Stimulated activated naive CD8-positive, alpha-beta T cell treated with anti-CD3 and anti-CD28 coated beads, Interleukin-15, Interleukin-2, amounts not matched to agents 100 U/mL and 50 U/mL, for 24 hours (primary cell): ENCODE measurements at regions not wholly inside any gene's neighbourhood (a gene's known extent, or its start where the extent isn't known, plus 50 kb on each side); places are given as distances from the start of the nearest gene placed in this dataset.
A peak's percentile ranks its signal among the peaks of the same experiment; 100 is the strongest.

ENCODE experiments used
- ATAC-seq: fragments of 150-1000 bp; cut with Tn5 transposase; one replicate; pipeline ENCODE4 v1.10.0; 2021
- DNase-seq: peaks from one replicate; pipeline ENCODE4 v3.0.0; 2021

DNA sequence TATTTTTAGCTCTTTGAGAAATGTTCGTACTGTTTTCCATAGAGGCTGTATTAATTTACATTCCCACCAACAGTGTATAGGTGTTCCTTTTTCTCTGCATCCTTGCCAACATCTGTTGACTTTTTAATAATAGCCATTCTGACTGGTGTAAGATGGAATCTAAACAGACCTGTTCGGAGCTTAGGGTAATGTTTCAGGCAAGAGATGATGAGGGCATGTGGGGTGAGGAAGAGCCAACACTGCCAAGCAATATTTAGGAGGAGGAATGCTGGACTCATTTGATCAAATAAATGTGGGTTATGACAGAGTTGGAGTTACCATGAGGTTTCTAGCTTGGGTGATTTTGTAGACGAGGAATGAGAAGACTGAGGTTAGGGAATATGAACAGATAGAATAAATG is 382.9 kb downstream of the KLF12 start:
- no peak for ATAC-seq
- no peak for DNase-seq

DNA sequence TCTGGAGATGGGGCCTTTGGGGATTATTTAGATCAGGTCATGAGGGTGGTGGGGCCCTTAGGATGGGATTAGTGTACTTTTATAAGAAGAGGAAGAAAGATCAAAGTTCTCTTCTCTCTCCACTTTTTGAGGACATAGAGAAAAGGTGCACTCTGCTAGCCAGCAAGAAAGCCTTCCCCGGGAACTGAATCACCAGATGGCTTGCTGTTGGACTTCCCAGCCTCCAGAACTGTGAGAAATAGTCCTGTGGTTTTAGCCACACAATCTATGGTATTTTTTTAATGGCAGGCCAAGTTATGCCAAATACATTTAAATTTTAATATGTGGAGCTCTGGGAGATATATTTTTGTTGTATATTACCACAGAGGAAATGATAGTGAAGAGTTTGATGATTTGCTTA is 385.8 kb downstream of the KLF12 start:
- no peak for ATAC-seq
- DNase-seq: no peak

DNA sequence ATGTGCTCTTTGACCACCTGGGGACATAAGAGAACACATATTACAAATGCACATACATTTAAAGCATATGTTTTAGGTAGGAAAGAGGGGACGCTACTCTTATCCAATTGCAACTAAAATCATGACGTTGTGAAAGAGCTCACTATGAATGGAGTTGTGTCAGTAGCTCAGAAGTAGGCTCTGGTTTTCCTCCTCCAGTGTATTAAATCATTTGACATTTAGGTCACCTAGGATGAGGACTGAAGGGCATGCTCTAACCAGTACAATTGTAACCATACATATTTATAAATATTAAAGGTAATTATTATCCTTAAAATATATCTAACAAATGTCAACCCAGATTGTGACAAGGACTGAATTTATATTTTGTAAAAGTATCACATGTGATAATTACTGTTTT is 389.0 kb downstream of the KLF12 start:
- DNase-seq: no peak

DNA sequence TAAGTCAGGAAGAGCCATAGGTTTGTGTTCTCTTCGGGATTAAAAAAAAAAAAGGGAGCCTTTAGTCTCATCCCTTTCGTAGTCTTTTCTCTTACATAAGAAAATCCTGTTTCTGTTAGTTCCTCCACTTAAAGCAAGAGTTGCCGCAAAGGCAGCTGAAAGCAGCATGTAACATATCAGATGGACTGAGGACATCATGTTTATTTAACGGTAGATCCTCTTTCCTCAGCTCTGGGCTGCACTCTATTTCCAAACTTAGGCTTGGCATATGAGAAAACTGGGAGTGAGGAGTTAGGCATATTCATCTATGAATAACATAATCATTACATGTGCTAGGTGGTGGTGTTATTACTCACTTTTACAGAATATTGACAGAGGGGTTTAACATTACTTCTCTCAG is 391.2 kb downstream of the KLF12 start:
- no peak for ATAC-seq
- DNase-seq: no peak

More for the DNA sequence above, 389.0 kb downstream of the KLF12 start:
- ATAC-seq: no peak

DNA sequence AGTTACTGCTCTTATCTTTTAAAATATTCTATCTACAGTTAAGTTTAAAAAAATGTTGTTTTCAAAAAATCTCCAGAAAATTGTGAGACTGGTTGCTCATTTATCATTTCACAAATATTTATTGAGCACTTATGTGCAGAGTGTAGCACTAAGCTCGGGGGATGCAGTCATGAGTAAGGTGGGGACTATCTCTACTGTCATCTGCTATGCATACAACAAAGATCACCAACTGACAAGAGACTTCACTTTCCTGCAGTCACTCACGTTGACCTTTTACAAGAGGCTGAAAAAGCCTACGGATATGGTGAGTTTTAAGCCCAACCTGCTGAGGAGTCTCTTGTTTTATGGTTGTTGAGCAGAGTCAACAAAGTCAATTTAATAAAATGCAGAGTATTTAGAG is 392.5 kb downstream of the KLF12 start:
- no peak for DNase-seq
- ATAC-seq: peak; percentile 89

DNA sequence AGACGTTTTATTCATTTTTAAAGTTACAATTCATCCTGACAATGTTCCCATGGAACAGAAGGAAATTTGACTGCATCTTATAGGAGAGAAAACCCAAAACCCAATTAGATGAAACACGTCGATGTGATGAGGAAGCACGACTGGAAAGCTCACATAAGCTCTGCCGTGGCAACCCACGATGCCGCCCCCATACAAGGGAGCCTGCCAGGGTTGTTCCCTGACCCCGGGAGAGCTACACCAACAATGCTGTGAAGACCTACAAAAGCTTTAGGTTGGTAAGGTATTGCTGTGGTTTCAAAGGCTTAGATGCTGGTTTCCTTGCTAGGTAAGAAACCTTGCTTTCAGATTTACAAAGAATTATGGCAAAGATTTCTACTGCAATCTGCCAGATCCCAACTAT is 393.1 kb downstream of the KLF12 start:
- no peak for ATAC-seq
- no peak for DNase-seq

DNA sequence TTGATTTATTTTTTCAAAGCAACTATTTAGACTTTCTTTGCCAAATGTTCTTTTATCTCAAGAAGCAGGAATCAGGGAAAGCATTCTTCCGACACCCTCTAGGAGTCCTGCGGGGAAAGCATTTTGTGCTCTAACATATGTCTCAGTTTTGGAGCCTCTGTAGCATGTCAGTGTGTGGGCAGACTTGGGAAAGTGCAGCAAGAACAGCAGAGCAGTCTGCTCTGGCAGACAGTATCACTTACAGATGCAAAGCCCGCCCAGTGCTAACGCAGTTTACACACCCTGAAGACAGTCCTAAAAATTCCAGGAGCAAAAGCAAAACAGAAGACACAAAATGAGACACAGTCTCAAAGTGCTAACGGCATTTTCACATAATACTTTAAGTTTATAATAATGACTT is 393.5 kb downstream of the KLF12 start:
- DNase-seq: no peak
- no peak for ATAC-seq

DNA sequence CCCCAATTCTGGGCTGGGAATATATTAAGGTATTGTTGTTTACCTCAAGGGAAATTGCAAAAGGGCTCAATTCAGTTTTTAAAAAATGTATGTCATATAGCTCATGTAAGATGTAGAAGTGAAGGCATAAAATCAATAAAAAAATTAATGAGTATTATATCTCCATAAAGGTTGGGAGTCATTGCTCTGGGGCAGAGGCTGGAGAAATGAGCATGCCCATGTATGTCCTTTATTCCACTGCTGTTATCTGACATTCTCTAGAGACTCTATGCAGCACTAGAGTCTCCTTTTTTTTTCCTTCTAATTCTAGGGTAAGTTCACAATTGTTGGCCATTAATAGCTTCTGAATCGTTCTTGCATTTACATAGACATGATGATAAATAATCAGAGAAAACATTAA is 394.8 kb downstream of the KLF12 start:
- ATAC-seq (no peak), DNase-seq (no peak)

DNA sequence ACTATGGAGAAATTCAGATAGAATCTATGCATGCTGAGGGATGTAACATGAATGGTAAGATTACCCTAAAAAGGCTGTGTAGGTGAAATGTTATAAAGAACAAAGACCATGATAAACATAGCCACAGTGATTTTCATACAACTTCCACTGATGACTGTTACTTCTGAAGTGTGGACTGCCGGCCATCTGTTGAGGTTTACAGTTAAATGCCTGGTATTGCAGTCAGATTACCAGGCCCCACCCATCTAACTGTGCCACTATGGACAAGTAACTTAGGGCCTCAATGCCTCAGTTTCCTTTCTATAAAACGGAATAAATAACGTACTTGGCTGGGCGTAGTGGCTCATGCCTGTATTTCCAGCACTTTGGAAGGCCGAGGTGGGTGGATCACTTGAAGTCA is 395.6 kb downstream of the KLF12 start:
- DNase-seq (no peak), ATAC-seq (no peak)

DNA sequence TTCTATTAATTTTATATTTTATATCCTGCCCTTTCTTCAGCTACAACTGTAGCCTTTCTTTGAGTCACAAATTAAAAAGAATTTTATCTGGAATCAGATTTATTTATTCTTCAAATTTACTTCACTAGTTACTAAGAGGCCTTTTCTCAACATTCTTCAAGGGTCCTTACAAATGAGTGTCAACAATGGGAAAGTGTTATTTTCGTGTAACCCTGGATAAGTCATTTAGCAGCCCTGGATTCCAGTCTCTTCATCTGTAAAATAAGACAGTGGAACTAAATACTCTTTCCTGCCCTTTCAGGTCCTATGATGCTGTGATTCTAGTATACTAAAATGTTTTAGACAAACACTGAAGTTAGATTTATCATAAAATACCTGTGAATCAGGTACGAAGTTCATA is 397.0 kb downstream of the KLF12 start:
- ATAC-seq (no peak), DNase-seq (no peak)

DNA sequence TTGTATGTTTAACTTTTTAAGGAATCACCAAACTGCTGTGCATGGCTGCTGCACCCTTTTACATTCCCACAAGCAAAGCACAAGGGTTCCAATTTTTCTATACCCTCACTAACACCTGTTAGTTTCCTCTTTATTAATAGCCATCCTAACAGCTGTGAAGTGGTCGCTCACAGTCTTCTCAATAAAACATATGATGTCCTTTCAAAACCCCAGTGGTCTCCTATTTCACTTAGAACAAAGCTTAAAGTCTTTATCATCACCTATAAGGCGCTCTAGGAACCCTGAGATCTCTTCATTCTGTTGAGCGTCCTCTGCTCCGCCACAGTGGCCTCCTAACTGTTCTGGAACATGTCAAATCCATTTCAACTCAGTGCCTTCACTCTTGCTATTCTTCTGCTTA is 400.5 kb downstream of the KLF12 start:
- no peak for DNase-seq

DNA sequence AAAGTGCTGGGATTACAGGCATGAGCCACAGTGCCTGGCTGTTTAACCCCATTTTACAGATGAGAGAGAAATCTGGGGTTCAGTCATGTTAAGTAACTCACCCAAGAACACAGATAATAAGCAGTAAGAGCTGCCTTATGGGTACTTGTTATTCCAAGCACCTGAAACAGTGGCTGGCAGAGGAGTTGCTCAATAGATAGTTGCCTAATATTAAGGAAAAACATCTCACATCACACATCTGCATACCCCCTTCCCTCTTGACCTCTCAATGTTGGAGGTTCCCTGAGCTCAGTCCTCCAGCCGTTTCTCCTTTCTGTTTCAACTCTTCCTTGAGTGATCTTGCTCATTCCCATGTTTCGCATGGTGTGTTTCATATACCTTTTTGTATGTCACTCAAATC is 401.9 kb downstream of the KLF12 start:
- no peak for DNase-seq
- no peak for ATAC-seq

More for the DNA sequence above, 400.5 kb downstream of the KLF12 start:
- ATAC-seq: no peak

DNA sequence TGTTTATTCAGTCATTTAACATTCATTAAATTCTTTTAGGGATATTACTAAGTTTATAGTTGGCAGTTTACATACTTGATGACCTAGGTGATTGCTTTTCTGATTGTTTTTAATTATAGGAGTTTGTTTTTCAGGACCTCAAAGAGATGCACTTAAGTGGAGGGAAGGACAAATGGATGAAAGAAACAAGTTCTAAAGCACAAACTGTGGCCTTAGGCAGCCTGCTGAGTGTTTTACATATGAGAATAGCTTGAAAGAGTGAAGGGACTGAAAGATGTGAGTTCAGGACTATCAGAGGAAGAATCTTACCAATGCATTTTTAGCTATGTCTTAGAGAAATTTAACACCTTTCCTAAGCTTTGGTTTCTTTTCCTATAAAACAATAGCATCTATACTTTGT is 402.6 kb downstream of the KLF12 start:
- DNase-seq: no peak
- no peak for ATAC-seq

DNA sequence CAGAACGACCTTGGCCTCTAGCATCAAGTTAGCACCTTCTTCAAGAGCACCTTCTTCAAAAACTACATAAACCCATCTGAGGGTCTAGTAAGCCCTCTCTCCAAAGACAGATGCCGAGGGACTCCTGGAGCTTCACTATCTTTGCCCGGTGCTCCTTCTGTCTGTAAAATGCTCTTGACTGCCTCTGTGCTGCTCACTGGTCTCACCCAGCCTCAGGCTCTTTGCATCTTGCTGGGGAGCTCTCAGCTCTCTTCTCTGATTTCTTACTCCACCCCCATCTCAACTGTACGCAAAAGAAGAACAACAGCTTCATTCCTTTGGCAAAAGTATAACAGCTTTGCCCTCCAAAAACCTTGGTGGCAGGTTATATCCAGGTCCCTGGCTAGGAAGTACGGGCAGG is 404.2 kb downstream of the KLF12 start:
- ATAC-seq: no peak
- no peak for DNase-seq

DNA sequence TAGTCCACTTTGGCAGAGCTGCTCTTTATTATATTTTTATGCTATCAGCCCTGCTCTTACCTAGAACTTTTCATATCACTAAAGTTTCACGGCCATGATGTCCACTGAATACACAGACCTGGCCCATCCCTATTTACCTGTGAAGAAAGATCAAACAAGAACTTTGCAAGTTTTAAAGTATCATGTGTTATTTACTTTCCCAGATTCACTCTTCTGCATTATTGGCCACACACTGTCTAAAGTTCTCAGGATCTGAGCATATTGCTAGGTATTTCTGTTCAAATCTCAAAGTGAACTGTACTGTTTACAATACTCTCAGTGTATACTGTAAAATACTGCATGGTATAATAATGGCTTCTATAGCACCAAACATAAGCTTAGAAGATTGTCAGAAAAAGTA is 405.2 kb downstream of the KLF12 start:
- no peak for ATAC-seq

DNA sequence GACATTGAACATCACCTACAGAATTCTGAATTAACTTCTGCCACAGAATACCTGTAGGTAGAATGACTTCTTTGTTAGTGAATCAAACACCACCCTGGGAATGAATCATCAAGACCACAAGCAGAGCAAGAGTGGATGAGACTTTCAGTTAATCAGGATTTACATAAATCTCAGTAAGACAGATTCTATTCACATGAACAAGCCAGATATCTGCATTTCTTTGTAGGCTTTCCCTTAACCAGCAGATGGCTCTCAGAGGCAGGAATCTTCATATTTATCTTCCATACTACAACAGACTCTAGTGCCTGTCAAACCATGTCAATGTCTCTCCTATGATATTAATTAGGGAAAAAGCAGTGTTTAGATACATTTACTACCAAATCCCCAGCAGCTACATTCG is 412.1 kb downstream of the KLF12 start:
- DNase-seq: no peak
- peak; percentile 87 for ATAC-seq

More for the DNA sequence above, 405.2 kb downstream of the KLF12 start:
- no peak for DNase-seq

DNA sequence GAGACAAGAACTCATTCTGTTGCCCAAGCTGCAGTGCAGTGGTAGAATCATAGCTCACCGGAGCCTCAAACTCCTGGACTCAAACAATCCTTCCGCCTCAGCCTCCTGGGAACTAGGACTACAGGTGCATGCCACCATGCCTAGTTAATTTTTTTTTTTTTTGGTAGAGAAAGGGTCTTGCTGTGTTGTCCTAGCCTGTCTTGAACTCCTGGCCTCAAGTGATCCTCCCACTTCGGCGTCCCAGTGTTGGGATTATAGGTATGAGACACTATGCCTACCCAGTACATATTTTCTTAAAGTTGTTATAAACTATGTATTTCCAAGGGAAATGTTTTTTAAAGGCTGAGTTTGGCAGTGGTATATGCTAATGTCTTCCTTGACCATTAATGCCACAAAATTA is 412.6 kb downstream of the KLF12 start:
- ATAC-seq (no peak), DNase-seq (no peak)

DNA sequence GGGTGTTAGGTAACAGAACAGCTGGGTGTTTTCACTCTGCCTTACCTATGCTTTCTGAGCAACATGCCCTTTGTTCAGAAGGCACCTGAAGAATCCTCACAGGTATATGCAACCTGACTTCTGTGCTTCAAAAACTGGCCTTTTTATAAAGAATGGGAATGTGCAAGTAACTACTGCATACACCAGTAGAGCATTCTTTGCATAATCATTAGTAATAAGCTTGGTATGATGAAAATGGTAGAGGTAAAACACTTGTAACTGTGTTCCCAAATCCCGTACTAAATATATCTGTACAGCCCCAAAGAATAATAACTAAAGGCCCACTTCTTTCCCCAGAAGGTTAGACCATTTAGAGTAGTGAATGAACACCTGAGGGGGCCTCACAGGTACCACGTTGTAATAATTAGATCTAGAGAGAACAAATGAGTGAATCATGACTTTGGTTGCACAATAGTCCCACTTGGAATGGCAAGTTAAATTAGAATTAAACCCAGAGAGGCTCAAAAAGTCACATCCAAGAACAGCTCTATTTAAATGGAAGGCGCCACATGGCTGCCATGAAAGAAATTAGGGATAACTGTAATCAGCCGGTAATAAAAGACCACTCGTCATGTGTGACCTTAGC is 413.9 kb downstream of the KLF12 start:
- ATAC-seq: no peak
- no peak for DNase-seq

DNA sequence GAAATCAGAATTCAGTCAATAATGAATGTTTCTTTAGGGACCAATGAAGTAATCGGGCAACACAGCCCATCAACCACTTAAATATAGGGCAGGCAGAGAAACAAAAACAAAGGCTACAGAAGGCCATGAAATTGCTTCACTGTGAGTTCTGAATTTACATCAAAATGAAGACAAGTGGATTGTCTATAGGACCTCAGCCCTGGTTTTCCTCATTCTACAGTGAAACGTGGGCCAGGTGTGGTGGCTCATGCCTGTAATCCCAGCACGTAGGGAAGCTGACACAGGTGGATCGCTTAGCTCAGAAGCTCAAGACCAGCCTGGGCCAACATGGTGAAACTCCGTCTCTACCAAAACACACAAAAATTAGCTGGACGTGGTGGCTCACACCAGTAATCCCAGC is 416.0 kb downstream of the KLF12 start:
- ATAC-seq (no peak), DNase-seq (no peak)

DNA sequence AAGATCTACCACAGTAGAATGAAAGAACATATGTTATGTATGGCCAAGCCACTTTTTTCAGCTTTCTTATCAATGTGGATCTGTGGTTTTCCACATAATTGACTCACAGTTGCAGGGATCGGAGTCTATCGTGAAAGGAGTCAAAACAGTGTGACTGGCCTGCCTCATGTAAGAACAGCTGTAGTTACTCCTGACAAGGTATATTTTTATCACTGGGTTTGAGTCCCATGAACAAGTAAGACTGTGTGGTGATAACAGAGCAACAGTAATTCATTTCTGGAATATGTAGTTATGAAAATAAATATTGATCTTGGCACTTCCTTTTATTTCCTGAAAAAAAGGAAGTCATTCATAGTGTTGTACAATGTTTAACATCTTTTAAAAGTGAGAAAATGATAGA is 416.6 kb downstream of the KLF12 start:
- peak; percentile 52 for ATAC-seq
- DNase-seq: no peak

DNA sequence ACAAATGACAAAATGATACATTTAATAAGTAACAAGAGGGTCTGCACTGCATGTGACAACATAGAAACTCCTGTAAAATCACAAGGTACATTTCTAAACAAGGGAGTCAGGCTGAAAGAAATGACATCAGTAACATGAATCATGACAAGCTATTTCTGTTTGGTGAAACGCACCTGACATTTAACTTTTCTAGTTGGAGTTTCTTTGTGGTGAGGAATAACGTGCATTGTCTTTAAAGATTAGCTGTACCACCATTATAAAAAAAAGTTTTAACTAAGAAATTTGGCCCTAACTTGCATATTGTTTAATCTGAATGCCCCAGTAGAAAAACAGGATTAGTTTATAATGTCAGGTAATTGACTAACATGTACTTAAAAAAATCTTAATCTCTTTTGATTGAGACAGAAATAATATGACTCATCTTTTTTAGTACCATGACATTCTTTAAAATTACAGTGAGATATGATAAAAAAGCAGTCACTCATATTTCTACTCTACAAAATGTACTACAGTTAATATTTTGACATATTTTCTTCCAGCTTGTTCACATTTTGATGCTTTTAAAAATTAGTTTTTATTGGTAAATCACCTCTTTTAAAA is 418.2 kb downstream of the KLF12 start:
- ATAC-seq (peak; percentile 67), DNase-seq (no peak)

DNA sequence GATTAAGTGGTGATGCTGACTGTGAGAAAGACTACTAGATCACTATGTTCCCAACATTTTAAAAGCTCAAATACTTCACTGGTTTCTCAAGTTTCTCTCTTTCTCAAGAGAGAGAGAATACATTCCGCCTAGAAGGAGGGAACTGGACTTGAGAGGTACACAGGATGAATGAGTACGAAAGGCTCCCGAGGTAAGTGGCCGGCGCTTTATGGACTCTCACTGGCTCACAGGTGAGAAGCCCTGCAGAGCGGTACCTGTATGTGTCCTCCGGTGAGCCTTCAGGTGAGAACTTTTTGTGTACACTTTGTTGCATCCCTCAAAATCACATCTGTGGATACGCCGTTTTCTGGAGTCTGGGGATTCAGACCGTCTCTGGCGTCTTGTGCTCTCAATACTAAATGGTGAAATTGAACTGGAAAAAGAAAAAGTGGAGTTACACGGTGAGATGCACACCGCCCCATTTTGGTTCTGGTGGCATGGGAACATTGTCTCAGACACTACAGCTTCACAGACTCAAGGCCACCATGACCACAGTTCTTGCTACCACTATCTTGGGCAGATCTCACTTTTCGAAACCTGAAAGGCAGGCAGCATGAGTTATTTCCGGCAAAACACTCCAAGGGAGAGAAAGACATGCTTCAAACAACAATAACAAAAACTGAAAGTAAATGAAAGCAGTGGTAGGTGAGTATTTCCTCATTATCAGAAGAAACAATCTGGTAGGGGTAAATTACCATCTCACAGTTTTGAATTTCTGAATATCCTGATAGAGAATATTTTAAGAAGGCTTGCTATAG is 418.9 kb downstream of the KLF12 start:
- DNase-seq: peak; percentile 16
- ATAC-seq: peak; percentile 67

DNA sequence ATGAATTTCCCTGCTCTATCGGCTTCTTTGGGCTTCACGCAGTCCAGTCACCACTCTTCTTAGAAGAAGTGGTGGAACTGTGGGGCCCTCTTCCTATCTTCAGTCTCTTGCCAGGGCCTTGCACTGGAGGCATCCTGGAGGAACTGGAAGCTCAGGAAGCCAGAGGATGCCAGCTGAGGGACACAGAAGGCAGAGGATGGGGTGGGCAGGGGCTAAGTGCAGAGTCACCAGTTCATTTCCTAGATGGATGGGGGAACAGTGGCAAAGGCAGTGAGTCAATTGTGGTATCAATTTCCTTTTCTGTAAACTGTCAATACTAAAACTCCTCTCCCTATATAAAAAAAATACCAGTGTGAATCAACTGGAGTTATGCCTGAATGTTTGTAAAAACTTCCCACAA is 419.7 kb downstream of the KLF12 start:
- DNase-seq: no peak

More for the DNA sequence above, 419.7 kb downstream of the KLF12 start:
- ATAC-seq: no peak
